ENCODE measurements at regions not wholly inside any gene's neighbourhood (a gene's known extent, or its start where the extent isn't known, plus 50 kb on each side); places are given as distances from the start of the nearest gene placed in this dataset.

GRCh38 chr3:105154692-105155091 lies 212.0 kb upstream of the ALCAM start:
- TF ChIP-seq POLR2AphosphoS5 (IDR thresholded peaks at IDR 0.05) (no peak), REST (IDR thresholded peaks at IDR 0.05; ENCODE audit: borderline replicate concordance) (no peak), EP300 (conservative IDR thresholded peaks at IDR 0.05; ENCODE audit: poor library complexity, severe bottlenecking) (no peak), TAF1 (IDR thresholded peaks at IDR 0.05; ENCODE audit: low read depth) (no peak), MXI1 (conservative IDR thresholded peaks at IDR 0.05; ENCODE audit: poor library complexity, severe bottlenecking) (no peak), RAD21 (conservative IDR thresholded peaks at IDR 0.05) (no peak), EZH2 (IDR thresholded peaks at IDR 0.05; ENCODE audit: borderline replicate concordance, insufficient read depth, low read length, poor library complexity, severe bottlenecking) (no peak), SMC3 (conservative IDR thresholded peaks at IDR 0.05; ENCODE audit: poor library complexity) (no peak)
- TF ChIP-seq, protein P1, sequence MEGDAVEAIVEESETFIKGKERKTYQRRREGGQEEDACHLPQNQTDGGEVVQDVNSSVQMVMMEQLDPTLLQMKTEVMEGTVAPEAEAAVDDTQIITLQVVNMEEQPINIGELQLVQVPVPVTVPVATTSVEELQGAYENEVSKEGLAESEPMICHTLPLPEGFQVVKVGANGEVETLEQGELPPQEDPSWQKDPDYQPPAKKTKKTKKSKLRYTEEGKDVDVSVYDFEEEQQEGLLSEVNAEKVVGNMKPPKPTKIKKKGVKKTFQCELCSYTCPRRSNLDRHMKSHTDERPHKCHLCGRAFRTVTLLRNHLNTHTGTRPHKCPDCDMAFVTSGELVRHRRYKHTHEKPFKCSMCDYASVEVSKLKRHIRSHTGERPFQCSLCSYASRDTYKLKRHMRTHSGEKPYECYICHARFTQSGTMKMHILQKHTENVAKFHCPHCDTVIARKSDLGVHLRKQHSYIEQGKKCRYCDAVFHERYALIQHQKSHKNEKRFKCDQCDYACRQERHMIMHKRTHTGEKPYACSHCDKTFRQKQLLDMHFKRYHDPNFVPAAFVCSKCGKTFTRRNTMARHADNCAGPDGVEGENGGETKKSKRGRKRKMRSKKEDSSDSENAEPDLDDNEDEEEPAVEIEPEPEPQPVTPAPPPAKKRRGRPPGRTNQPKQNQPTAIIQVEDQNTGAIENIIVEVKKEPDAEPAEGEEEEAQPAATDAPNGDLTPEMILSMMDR (IDR thresholded peaks at IDR 0.05; ENCODE audit: poor library complexity, severe bottlenecking) = no peak
